GM12865 (cell line): ENCODE measurements at regions not wholly inside any gene's neighbourhood (a gene's known extent, or its start where the extent isn't known, plus 50 kb on each side); places are given as distances from the start of the nearest gene placed in this dataset.

ENCODE experiments used
- DNase-seq: peaks from one replicate; pipeline ENCODE4 v3.0.0; 2010; ENCODE audit warnings: low read depth
- H3K4me3 ChIP-seq: 2 replicates; pipeline ENCODE4 v1.5.1; 2011; ENCODE audit warnings: mild to moderate bottlenecking, low read depth, low read length, control low read depth
- CTCF ChIP-seq: IDR thresholded peaks from 2 replicates; pipeline ENCODE4 v1.5.1; 2011; ENCODE audit warnings: low read length, control low read depth, low read depth, inconsistent platforms; ENCODE audit not compliant: insufficient read depth; ENCODE audit errors: missing control alignments

- H3K4me3 ChIP-seq, result no peak overlapping the region
- no peak for TF ChIP-seq CTCF
- no peak for DNase-seq
Measured at GRCh38 chr6:8159966-8160365, 57.6 kb upstream of the EEF1E1 start.

GRCh38 chr6:8157839-8158238 is 55.5 kb upstream of the EEF1E1 start:
- no peak for TF ChIP-seq CTCF
- no peak for DNase-seq
- H3K4me3 ChIP-seq, result no peak overlapping the region

- TF ChIP-seq CTCF, result no peak
- H3K4me3 ChIP-seq, result no peak overlapping the region
- DNase-seq, result no peak
Measured at GRCh38 chr6:8155259-8156012, 53.1 kb upstream of the EEF1E1 start.
